HEK293T (cell line): ENCODE measurements at regions not wholly inside any gene's neighbourhood (a gene's known extent, or its start where the extent isn't known, plus 50 kb on each side); places are given as distances from the start of the nearest gene placed in this dataset.

Source experiments
- CTCF ChIA-PET: fragments of 350-600 bp; formaldehyde crosslinking; extraction: SDS; loops from one replicate; lab custom pipeline; 2021; ENCODE audit warnings: antibody characterized with exemption, inconsistent platforms; lab: Yijun Ruan, JAX
- POLR2A ChIA-PET: fragments of 350-600 bp; formaldehyde crosslinking; extraction: SDS; loops from one replicate; lab custom pipeline; 2020; ENCODE audit warnings: antibody characterized with exemption, inconsistent platforms; lab: Yijun Ruan, JAX
- DNase-seq: peaks from one replicate; pipeline ENCODE4 v3.0.0; 2012; ENCODE audit warnings: mixed read lengths; ENCODE audit errors: extremely low spot score
- ARNT ChIP-seq: fragments of 450-650 bp; IDR thresholded peaks from 2 replicates; pipeline ENCODE4 v1.6.1; 2017; ENCODE audit warnings: mild to moderate bottlenecking
- BHLHE40 ChIP-seq: fragments of 450-650 bp; IDR thresholded peaks from 2 replicates; pipeline ENCODE4 v1.6.1; 2016; ENCODE audit warnings: mild to moderate bottlenecking, moderate library complexity, borderline replicate concordance
- CTBP1 ChIP-seq: fragments of 450-650 bp; IDR thresholded peaks from 2 replicates; pipeline ENCODE4 v1.6.1; 2016; ENCODE audit warnings: borderline replicate concordance
- ELF4 ChIP-seq: fragments of 450-650 bp; IDR thresholded peaks from 2 replicates; pipeline ENCODE4 v1.6.1; 2017; ENCODE audit warnings: antibody characterized with exemption
- FOXA1 ChIP-seq: fragments of 450-650 bp; IDR thresholded peaks from 2 replicates; pipeline ENCODE4 v1.6.1; 2016; ENCODE audit warnings: mild to moderate bottlenecking
- FOXK2 ChIP-seq: fragments of 450-650 bp; IDR thresholded peaks from 2 replicates; pipeline ENCODE4 v1.6.1; 2016; ENCODE audit warnings: mild to moderate bottlenecking
- FOXM1 ChIP-seq: fragments of 450-650 bp; IDR thresholded peaks from 2 replicates; pipeline ENCODE4 v1.6.1; 2017; ENCODE audit warnings: mild to moderate bottlenecking, borderline replicate concordance
- HDGF ChIP-seq: fragments of 450-650 bp; IDR thresholded peaks from 2 replicates; pipeline ENCODE4 v1.6.1; 2017; ENCODE audit warnings: antibody characterized with exemption, borderline replicate concordance
- L3MBTL2 ChIP-seq: fragments of 450-650 bp; conservative IDR thresholded peaks from 2 replicates; pipeline ENCODE4 v1.6.1; 2016; ENCODE audit warnings: mild to moderate bottlenecking
- LEF1 ChIP-seq: fragments of 450-650 bp; IDR thresholded peaks from 2 replicates; pipeline ENCODE4 v1.6.1; 2017; ENCODE audit warnings: mild to moderate bottlenecking, borderline replicate concordance
- NFRKB ChIP-seq: fragments of 450-650 bp; IDR thresholded peaks from 2 replicates; pipeline ENCODE4 v1.6.1; 2016; ENCODE audit warnings: mild to moderate bottlenecking, moderate library complexity
- SP1 ChIP-seq: fragments of 450-650 bp; IDR thresholded peaks from 2 replicates; pipeline ENCODE4 v1.6.1; 2017
- SUZ12 ChIP-seq: fragments of 450-650 bp; IDR thresholded peaks from 2 replicates; pipeline ENCODE4 v1.6.1; 2016; ENCODE audit warnings: mild to moderate bottlenecking
- TARDBP ChIP-seq: fragments of 450-650 bp; IDR thresholded peaks from 2 replicates; pipeline ENCODE4 v1.6.1; 2016
- ZNF384 ChIP-seq: fragments of 450-650 bp; IDR thresholded peaks from 2 replicates; pipeline ENCODE4 v1.6.1; 2016
- TF ChIP-seq, protein P1 (sequence below): fragments of 450-650 bp; IDR thresholded peaks from 2 replicates; pipeline ENCODE4 v1.6.1; 2016

GRCh38 chr11:129657866-129658525 lies 157.7 kb upstream of the TMEM45B start:
- TF ChIP-seq CTBP1 (no peak), NFRKB (no peak), FOXK2 (no peak), BHLHE40 (no peak), L3MBTL2 (no peak), SUZ12 (no peak), HDGF (no peak), ARNT (no peak), ELF4 (no peak), SP1 (no peak), LEF1 (no peak), FOXM1 (no peak), ZNF384 (no peak), TARDBP (no peak), FOXA1 (no peak)
- TF ChIP-seq, protein P1, sequence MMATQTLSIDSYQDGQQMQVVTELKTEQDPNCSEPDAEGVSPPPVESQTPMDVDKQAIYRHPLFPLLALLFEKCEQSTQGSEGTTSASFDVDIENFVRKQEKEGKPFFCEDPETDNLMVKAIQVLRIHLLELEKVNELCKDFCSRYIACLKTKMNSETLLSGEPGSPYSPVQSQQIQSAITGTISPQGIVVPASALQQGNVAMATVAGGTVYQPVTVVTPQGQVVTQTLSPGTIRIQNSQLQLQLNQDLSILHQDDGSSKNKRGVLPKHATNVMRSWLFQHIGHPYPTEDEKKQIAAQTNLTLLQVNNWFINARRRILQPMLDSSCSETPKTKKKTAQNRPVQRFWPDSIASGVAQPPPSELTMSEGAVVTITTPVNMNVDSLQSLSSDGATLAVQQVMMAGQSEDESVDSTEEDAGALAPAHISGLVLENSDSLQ = no peak
- POLR2A ChIA-PET = no interaction called here
- CTCF ChIA-PET = interaction anchor here (1.3 kb wide), 1 partner anchor 14 kb away, joined by 4 read pairs; no protein-coding TSS in a partner anchor
- no peak for DNase-seq

GRCh38 chr11:129658526-129658867 lies 157.2 kb upstream of the TMEM45B start:
- POLR2A ChIA-PET = no interaction called here
- no peak for TF ChIP-seq SP1
- no peak for TF ChIP-seq L3MBTL2
- no peak for TF ChIP-seq HDGF
- no peak for TF ChIP-seq ARNT
- no peak for TF ChIP-seq LEF1
- TF ChIP-seq ELF4 = no peak
- CTCF ChIA-PET = interaction anchor here (1.3 kb wide), 1 partner anchor 15 kb away, joined by 4 read pairs; no protein-coding TSS in a partner anchor
- no peak for DNase-seq

- TF ChIP-seq HDGF (no peak), FOXM1 (no peak), SUZ12 (no peak), L3MBTL2 (no peak), CTBP1 (no peak), FOXK2 (no peak), NFRKB (no peak), BHLHE40 (no peak), ZNF384 (no peak), TARDBP (no peak), LEF1 (no peak), ELF4 (no peak), ARNT (no peak), SP1 (no peak)
- TF ChIP-seq, protein P1 = no peak
- DNase-seq = no peak
- ChIA-PET CTCF (interaction anchor here (1.5 kb wide), 1 partner anchor 14 kb away, joined by 3 read pairs; no protein-coding TSS in a partner anchor), POLR2A (no interaction called here)
Measured at GRCh38 chr11:129680907-129681306, 134.7 kb upstream of the TMEM45B start.

GRCh38 chr11:129681344-129682114 lies 134.1 kb upstream of the TMEM45B start:
- CTCF ChIA-PET = interaction anchor here (1.5 kb wide), 1 partner anchor 14 kb away, joined by 3 read pairs; no protein-coding TSS in a partner anchor

GRCh38 chr11:129686269-129686668 lies 129.4 kb upstream of the TMEM45B start:
- no peak for DNase-seq
- TF ChIP-seq SUZ12 = no peak
- TF ChIP-seq L3MBTL2 = no peak
- no peak for TF ChIP-seq CTBP1
- TF ChIP-seq LEF1 = no peak
- TF ChIP-seq NFRKB = no peak
- TF ChIP-seq, protein P1 = no peak
- TF ChIP-seq FOXM1 = no peak
- TF ChIP-seq BHLHE40 = no peak
- no peak for TF ChIP-seq FOXA1
- TF ChIP-seq TARDBP = no peak
- no peak for TF ChIP-seq ZNF384
- CTCF ChIA-PET = interaction anchor here (2.2 kb wide), 1 partner anchor 9 kb away, joined by 7 read pairs; no protein-coding TSS in a partner anchor
- POLR2A ChIA-PET = no interaction called here

More at GRCh38 chr11:129681344-129682114, 134.1 kb upstream of the TMEM45B start:
- POLR2A ChIA-PET = no interaction called here
- TF ChIP-seq FOXM1 (no peak), FOXK2 (no peak), ZNF384 (no peak), NFRKB (no peak)
- TF ChIP-seq, protein P1 = no peak
- no peak for DNase-seq
